Caco-2 (cell line): ENCODE measurements at regions not wholly inside any gene's neighbourhood (a gene's known extent, or its start where the extent isn't known, plus 50 kb on each side); places are given as distances from the start of the nearest gene placed in this dataset.

Source experiments
- BruUV-seq: library from RNA; stranded (reverse); fragments of 400-500 nt; replicated peaks from 2 replicates; lab custom pipeline; 2021; lab: Mats Ljungman, UMichigan
- CTCF ChIA-PET: fragments of 300-600 bp; sonication (Branson Sonifier 250); formaldehyde crosslinking; loops from one replicate; lab custom pipeline; 2022; ENCODE audit warnings: antibody characterized with exemption; lab: Charles Lee
- POLR2A ChIA-PET: fragments of 300-600 bp; sonication (Branson Sonifier 250); formaldehyde crosslinking; loops from one replicate; lab custom pipeline; 2022; ENCODE audit warnings: antibody characterized with exemption; lab: Charles Lee
- DNase-seq, 2 experiments: peaks; one replicate each; pipeline versions ENCODE4 v3.0.0 to v3.0.0-alpha.2; 2020 to 2022
- H3K27me3 ChIP-seq: replicated peaks from 2 replicates; pipeline ENCODE4 v1.6.0; 2011; ENCODE audit warnings: low read length; ENCODE audit not compliant: control insufficient read depth, insufficient read depth
- H3K36me3 ChIP-seq: 2 replicates; pipeline ENCODE4 v1.5.1; 2011; ENCODE audit warnings: low read length; ENCODE audit not compliant: control insufficient read depth, insufficient read depth
- H3K4me1 ChIP-seq: fragments of 250-450 bp; sonication (Bioruptor Pico); 2 replicates; pipeline ENCODE4 v1.5.1; 2020; ENCODE audit warnings: mild to moderate bottlenecking
- H3K4me3 ChIP-seq: 2 replicates; pipeline ENCODE4 v1.5.1; 2011; ENCODE audit warnings: low read depth, mild to moderate bottlenecking, control low read depth, low read length
- H3K9me3 ChIP-seq: fragments of 250-450 bp; sonication (Bioruptor Pico); 2 replicates; pipeline ENCODE4 v1.5.1; 2020; ENCODE audit warnings: mild to moderate bottlenecking, moderate library complexity
- H3K27ac Mint-ChIP-seq: one replicate; pipeline ENCODE4 v1.8.0; 2022; ENCODE audit warnings: mixed read lengths; ENCODE audit not compliant: unreplicated experiment
- H3K27me3 Mint-ChIP-seq: one replicate; pipeline ENCODE4 v1.8.0; 2022; ENCODE audit warnings: mixed read lengths; ENCODE audit not compliant: insufficient read depth, unreplicated experiment
- H3K36me3 Mint-ChIP-seq: one replicate; pipeline ENCODE4 v1.8.0; 2022; ENCODE audit warnings: mild to moderate bottlenecking, mixed read lengths; ENCODE audit not compliant: insufficient read depth, unreplicated experiment
- H3K4me1 Mint-ChIP-seq: one replicate; pipeline ENCODE4 v1.8.0; 2022; ENCODE audit warnings: low read depth, mixed read lengths; ENCODE audit not compliant: unreplicated experiment
- H3K4me3 Mint-ChIP-seq: one replicate; pipeline ENCODE4 v1.8.0; 2022; ENCODE audit warnings: mild to moderate bottlenecking, moderate library complexity, mixed read lengths; ENCODE audit not compliant: unreplicated experiment
- H3K9me3 Mint-ChIP-seq: one replicate; pipeline ENCODE4 v1.8.0; 2022; ENCODE audit warnings: mixed read lengths; ENCODE audit not compliant: unreplicated experiment
- intact Hi-C: fragments of 100-400 bp; cut with micrococcal nuclease; formaldehyde crosslinking; loops from one replicate; pipeline ENCODE4 v1.10.0; 2022; ENCODE audit not compliant: unreplicated experiment
- TF ChIP-seq, protein P1 (sequence below), 2 experiments: fragments of 200-600 bp in 1 of 2; IDR thresholded peaks; 1 replicate in 1 of 2; 2 replicates in 1 of 2; pipeline versions ENCODE4 v1.5.1 to v1.8.0; 2011 to 2022; ENCODE audit warnings: antibody characterized with exemption in 1 of 2, control low read depth in 1 of 2, inconsistent platforms in 1 of 2, low read depth in 1 of 2, low read length in 1 of 2, mild to moderate bottlenecking in 1 of 2, moderate library complexity in 1 of 2; ENCODE audit not compliant: insufficient read depth in 1 of 2, severe bottlenecking in 1 of 2, unreplicated experiment in 1 of 2

DNA sequence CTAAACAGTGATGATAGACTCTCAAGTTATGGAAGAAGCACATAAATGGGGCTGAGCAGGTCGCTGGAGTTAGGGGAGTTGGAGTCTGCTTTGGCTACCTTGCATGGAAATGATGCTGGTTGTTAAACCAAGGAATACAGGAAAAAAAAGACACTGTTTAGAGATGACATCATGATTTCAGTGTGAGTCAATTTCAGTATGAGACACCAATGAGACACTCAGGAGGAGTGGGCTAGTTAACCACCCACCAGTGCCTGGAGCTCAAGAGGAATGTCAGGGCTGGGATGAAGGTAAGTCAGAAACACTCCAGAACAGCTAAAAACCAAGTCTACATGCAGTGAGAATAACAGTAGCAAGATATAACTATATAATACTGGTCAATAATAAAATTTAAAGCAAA is 303.6 kb downstream of the SOX11 start:
- BruUV-seq, result no TSS peak
- Mint-ChIP-seq H3K36me3 (no peaks in the 10 kb centered on the region), H3K4me1 (no peaks in the 10 kb centered on the region), H3K9me3 (peaks cover 6% of the 10 kb centered on the region), H3K27me3 (no peaks in the 10 kb centered on the region), H3K4me3 (no peak overlapping the region), H3K27ac (no peak overlapping the region)
- TF ChIP-seq, protein P1, sequence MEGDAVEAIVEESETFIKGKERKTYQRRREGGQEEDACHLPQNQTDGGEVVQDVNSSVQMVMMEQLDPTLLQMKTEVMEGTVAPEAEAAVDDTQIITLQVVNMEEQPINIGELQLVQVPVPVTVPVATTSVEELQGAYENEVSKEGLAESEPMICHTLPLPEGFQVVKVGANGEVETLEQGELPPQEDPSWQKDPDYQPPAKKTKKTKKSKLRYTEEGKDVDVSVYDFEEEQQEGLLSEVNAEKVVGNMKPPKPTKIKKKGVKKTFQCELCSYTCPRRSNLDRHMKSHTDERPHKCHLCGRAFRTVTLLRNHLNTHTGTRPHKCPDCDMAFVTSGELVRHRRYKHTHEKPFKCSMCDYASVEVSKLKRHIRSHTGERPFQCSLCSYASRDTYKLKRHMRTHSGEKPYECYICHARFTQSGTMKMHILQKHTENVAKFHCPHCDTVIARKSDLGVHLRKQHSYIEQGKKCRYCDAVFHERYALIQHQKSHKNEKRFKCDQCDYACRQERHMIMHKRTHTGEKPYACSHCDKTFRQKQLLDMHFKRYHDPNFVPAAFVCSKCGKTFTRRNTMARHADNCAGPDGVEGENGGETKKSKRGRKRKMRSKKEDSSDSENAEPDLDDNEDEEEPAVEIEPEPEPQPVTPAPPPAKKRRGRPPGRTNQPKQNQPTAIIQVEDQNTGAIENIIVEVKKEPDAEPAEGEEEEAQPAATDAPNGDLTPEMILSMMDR (IDR thresholded peaks at IDR 0.05; ENCODE audit: insufficient read depth in 1 of 2, low read depth in 1 of 2, low read length in 1 of 2, severe bottlenecking in 1 of 2, unreplicated experiment in 1 of 2), result no peak
- Histone ChIP-seq H3K36me3 (no peaks in the 10 kb centered on the region), H3K9me3 (no peaks in the 10 kb centered on the region), H3K4me1 (no peaks in the 10 kb centered on the region), H3K4me3 (no peak overlapping the region), H3K27me3 (no peaks in the 10 kb centered on the region)
- intact Hi-C loops, result no loop called here
- CTCF ChIA-PET, result no interaction called here
- POLR2A ChIA-PET, result no interaction called here
- DNase-seq, result no peak

DNA sequence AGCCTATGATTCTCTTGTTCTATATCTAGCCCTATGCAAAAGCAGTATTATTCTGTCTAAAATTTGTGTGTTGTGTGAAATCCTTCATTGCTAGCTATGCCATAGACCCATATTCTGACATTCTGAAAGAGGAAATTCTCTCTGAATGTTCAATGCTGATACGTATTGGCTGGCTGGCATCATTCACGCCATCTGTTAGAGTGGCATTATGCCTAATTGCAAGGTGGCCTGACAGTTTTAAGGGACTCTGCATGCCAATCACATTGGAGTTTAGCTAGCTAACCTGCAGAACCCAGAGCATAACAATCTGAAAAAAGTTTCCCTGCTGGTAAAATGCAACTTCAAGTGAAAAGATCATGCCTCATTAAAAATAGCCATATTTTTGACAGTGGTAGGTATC is 316.0 kb downstream of the SOX11 start:
- Histone ChIP-seq H3K27me3 (no peaks in the 10 kb centered on the region), H3K4me1 (no peaks in the 10 kb centered on the region), H3K4me3 (no peak overlapping the region), H3K36me3 (no peaks in the 10 kb centered on the region), H3K9me3 (0 out of 2 replicates have a peak, but pooled peaks cover 4% of the 10 kb centered on the region)
- no TSS peak for BruUV-seq
- Mint-ChIP-seq H3K27me3 (no peaks in the 10 kb centered on the region), H3K4me1 (no peaks in the 10 kb centered on the region), H3K36me3 (no peaks in the 10 kb centered on the region), H3K9me3 (no peaks in the 10 kb centered on the region), H3K27ac (no peak overlapping the region), H3K4me3 (no peak overlapping the region)
- POLR2A ChIA-PET, result no interaction called here
- no peak for DNase-seq
- CTCF ChIA-PET, result no interaction called here
- TF ChIP-seq, protein P1 (IDR thresholded peaks at IDR 0.05; ENCODE audit: insufficient read depth in 1 of 2, low read depth in 1 of 2, low read length in 1 of 2, severe bottlenecking in 1 of 2, unreplicated experiment in 1 of 2), result no peak
- intact Hi-C loops, result no loop called here

DNA sequence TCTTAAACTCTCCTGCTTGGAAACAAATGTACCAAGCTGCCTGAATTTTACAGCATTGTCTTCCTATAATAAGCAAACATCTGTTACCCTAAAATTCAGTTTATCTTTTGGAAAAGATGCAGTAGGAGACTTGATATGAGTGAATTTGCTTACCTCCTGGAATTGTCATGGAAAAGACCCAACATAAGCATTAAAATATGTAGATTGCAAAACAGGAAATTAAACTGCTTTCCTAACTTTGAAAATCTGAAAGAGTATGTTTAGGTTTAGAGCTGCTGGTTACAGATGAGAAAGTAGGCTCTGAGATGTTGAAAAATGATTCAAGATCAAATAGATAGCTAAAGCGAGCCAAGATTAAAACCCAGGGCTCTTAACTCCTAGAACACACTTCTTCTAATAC is 316.5 kb downstream of the SOX11 start:
- TF ChIP-seq, protein P1 (IDR thresholded peaks at IDR 0.05; ENCODE audit: insufficient read depth in 1 of 2, low read depth in 1 of 2, low read length in 1 of 2, severe bottlenecking in 1 of 2, unreplicated experiment in 1 of 2), result no peak
- no TSS peak for BruUV-seq

More for the DNA sequence above, 316.5 kb downstream of the SOX11 start:
- no peaks in the 10 kb centered on the region for H3K36me3 ChIP-seq
- intact Hi-C loops, result no loop called here
- no peaks in the 10 kb centered on the region for H3K27me3 Mint-ChIP-seq
- 0 out of 2 replicates have a peak, but pooled peaks cover 4% of the 10 kb centered on the region for H3K9me3 ChIP-seq
- no peak overlapping the region for H3K4me3 ChIP-seq
- no peak overlapping the region for H3K4me3 Mint-ChIP-seq
- no peaks in the 10 kb centered on the region for H3K36me3 Mint-ChIP-seq
- no peak for DNase-seq
- no peaks in the 10 kb centered on the region for H3K9me3 Mint-ChIP-seq
- H3K4me1 Mint-ChIP-seq, result no peaks in the 10 kb centered on the region
- ChIA-PET CTCF (no interaction called here), POLR2A (no interaction called here)
- H3K27me3 ChIP-seq, result no peaks in the 10 kb centered on the region
- H3K4me1 ChIP-seq, result no peaks in the 10 kb centered on the region
- H3K27ac Mint-ChIP-seq, result no peak overlapping the region
